GM19467 (cell line): ENCODE measurements at regions not wholly inside any gene's neighbourhood (a gene's known extent, or its start where the extent isn't known, plus 50 kb on each side); places are given as distances from the start of the nearest gene placed in this dataset.

Experiments used
- ATAC-seq: cut with Tn5 transposase; IDR thresholded peaks from one replicate; pipeline ENCODE4 v1.9.1; 2021; ENCODE audit warnings: mild to moderate bottlenecking, moderate library complexity; ENCODE audit not compliant: unreplicated experiment

DNA sequence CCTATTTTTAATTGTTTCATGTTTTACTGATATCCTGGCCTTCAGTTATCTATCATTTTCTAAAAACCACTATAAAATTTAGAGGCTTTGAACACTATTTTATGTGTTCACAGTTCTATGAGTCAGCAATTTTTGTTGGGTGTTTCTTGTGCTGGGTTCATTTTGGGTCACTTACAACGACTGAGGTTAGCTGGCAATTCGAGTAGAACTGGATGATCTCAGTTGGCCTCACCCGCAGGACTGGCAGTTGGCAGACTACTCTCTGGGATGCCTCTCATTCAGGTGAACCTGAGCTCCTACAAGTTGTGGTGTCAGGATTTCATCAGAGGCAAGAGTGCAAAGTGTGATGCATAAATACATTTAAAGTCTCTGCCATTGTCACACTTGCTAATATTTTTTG is 151.0 kb upstream of the PAPPA start:
- no peak for ATAC-seq

DNA sequence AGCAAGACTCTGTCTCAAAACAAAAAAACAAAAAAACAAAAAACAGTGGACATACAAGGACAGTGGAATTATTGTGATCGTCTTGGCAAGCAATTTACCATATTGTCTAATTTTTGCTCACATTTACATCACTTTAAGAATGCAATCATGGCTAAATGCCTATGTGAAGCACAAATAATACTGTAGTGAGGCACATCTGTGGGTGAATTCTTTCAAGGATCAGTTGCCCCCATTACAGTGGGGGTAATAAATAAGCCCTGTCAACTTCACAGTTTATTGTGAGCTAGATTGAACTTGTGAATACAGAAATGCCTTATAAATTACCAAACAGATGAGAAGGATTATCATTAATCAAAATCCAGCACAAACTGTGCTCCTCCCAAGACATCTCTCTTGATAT is 150.2 kb upstream of the PAPPA start:
- no peak for ATAC-seq

DNA sequence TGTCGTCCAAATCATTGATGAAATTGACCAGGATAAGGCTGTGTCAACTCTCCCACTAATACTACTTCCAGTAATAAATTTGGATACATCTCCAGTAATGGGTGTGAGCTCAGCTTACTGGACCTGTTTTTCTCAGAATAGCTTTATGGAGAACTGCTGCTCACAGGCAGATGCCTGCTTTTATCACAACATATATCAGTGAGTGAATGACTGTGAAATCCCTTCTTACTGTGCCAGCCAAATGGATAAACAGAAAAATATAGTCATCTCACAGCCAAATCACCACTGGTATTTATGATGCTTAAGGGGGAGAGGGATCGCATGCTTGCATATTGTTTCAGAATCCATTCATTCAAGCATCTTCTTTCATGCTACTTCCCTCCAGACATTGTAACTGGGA is 148.4 kb upstream of the PAPPA start:
- no peak for ATAC-seq

DNA sequence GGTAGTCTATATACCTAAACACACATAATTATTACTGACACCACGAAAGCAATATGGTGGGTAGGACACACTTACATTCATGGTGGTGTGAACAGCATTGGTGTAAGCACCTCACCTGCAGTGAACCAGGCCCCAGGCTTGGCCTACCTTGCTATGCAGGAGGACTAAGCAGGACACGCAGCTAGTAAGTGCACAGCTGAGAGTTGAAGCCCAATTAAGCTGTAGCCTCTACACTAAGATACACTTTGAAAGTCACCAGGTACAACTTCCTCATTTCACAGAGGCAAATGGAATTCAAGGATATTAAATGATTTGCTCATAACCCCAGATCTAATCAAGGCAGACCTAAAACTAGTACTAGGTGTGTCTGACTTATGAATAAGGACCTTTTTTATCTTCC is 145.8 kb upstream of the PAPPA start:
- ATAC-seq, result no peak

DNA sequence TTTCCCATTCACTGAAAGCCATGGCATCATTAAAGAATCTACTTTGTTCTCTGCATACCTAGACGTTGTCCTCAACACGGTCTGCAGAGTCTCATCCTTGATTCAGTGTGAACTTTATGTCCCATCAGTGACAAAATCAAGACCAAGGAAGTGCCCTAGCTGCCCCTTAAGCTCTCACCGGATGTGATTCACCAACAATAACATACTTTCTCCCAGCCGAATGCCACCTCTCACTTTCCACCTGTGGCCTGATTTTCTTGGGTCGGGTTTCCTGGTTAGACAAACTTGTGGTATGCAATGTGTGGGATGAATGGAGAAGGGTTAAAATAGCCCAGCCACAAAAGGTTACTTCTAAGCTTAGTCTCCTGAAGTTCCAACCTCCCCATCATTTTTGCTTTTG is 145.3 kb upstream of the PAPPA start:
- ATAC-seq, result no peak

DNA sequence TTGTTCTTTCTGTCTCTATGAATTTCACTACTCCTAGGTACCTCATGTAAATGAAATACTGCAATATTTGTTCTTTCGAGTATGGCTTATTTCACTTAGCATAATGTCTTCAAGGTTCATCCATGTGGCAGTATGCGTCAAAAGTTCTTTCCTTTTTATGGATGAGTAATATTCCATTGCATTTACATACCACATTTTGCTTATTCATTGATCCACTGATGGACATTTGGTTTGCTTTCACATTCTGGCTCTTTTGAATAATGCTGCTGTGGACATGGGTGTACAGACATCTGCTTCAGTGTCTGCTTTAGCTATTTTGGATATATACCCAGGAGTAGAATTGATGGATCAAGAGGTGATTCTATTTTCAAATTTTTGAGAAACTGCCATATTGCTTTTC is 144.2 kb upstream of the PAPPA start:
- no peak for ATAC-seq

DNA sequence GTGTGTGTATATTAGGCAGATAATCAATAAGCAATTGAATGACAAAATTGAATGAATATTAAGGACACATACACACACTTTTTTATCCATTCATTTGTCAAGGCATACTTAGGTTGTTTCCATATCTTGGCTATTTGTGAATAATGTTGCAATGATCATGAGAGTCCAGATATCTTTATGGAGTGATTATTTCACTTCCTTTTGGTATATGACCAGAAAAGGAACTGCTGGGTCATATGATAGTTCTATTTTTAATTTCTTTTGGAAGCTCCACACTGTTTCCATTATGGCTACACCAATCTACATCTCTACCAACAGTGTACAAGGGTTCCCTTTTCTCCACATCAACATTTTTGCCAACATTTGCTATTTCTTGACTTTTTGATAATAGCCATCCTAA is 137.7 kb upstream of the PAPPA start:
- ATAC-seq, result no peak

DNA sequence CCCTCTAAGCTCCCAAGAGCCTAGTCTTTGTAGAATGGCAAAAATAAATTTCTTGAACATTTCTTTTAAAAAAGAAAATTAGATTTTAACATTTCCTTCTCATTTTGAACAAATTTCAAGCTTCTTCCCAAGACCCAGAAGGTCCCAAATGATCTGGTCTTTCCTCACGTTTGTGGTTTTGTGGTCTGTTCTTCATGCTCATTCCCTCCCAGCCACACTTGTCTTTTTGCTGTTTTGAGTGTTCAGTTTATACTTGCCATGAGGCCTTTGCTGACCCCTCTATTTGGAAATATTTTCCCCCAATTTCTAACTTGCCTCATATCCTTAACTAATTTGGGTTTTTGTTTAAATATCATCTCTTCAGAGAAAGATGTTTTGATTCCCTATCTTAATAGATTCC is 133.4 kb upstream of the PAPPA start:
- ATAC-seq, result no peak

DNA sequence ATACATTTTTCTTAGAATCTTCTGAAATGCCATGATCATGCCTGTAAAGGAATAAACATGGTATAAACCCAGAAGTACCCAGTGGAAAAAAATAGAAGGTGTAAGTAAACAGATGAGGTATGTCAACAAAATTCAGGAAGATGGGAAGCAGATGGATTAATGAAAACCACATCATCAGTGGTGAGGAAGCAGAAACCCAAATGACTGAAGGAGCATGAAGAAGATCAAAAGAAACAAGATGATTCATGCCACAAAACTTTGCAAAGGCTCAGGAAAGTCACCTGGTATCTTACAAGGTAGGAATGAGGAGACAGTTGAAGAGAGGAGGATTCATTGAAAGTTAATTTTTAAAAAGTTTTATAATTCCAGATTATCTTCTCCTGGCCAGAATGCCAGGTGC is 132.8 kb upstream of the PAPPA start:
- ATAC-seq, result no peak

DNA sequence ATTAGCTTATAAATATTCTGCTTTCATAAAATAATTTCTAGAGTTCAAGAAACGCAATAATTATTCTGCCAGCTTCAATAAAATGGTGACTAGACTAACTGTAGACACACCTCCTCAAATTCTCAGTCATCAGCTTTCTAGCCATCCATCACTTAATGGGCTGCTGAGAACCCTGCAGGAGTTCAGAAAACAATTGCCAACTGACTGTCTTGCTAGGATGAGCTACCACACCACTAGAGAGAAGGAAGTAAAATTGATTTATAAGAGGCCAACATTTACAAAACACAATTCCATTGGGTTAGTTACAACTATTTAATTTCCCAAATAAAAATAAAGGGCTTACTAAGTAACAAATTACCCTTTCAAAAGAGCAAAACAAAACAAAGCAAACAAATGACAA is 126.5 kb upstream of the PAPPA start:
- no peak for ATAC-seq

DNA sequence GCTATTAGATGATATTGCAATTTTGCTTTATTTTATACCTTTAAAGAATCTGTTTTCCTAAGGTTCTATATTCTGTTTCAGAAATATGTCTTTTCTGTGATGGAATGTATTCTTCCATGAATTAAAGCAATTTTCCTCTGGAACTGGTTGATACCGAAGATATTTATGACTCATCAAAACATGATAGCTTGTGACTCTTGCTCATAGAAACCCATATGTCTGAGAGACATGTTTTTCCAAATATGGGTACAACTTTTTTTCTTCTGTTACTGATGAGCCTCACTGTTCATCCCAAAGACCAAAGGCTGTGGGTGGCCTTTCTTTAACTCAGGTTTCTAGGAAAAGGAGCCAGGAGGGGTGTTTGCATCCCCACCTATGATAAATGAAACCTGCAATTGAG is 126.1 kb upstream of the PAPPA start:
- ATAC-seq, result no peak

DNA sequence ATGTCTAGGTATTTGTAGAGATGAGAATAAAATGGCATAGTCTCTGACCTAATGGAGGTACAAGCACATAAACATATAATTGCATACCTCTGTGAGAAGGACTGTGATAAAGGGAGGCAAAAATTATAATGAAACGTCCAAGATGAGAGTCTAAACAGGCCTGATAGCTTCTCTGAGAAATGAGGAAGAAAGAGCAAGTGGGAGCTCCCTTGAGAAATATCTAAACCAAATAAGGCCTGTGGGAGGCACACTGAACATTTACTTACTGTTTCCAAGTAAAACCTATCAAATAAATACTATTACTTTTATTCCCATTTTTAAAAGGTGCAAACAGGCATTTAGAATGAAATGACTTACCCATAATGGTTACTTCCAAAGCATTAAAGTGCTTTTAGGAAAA is 125.6 kb upstream of the PAPPA start:
- ATAC-seq, result no peak

DNA sequence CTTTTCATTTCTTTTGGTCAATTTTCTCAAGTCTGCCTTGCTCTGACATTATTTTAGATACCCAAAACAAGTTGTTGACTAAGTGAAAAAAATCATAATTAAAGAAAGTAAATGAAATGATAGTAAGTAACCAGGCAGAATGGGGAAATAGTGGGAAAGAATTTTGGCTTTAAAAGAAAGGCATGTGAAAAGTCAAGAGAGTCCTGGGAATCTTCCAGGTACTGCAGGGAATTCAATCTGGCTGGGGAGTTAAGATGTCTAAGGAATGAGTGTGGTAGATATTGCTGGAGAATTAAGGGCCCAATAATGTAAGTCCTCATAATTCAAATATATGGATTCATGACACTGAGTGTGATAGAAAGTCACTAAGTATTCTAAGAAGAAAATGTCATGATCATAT is 123.1 kb upstream of the PAPPA start:
- no peak for ATAC-seq

DNA sequence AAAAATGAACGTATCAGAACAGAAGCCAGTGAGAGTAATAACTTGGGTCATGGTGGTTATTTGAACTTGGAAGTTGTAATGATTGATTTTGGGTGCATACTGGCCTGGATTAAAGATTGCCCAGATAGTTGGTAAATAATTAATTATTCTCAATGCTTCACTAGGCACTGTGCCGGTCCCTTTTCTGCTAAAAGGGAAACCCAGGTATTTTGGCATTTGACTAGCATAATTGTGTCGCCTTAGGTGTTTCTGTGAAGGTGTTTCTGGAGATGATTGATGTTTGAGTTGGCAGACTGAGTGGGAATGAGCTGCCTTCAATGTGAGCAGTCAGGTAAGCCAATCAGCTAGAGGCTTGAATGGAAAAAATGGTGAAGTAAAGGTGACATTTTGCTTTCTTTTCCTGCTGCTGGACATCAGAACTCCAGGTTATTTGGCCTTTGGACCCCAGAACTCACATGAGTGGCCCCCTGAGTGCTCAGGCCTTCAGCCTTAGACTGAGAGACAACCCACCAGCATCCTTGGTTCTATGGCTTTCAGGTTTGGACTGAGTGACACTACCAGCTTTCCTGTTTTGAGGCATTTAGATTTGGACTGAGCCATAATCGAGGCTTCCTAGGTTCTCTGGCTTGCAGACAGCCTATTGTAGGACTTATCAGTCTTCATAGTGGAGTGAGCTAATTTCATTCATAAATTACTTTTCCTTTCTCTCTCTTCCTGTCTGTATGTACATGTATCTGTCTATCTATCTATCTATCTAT is 120.7 kb upstream of the PAPPA start:
- no peak for ATAC-seq

DNA sequence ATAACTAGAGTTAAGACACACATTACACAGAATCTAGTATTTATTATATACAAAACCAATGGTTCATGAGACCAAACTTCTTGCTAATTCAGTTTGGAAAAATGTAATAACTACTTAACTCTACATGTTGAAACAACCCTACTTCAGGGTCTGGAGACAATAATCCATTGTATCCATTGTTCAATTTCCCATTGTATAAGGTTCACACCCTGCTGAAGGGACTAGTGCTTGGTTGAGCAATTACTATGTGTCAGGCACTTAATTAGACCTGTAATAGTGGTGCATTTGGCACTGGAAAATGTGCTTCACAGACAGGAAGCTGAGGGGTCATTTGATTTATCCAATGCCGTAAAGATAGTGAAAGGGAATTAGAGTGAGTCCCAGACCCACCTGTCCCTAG is 114.3 kb upstream of the PAPPA start:
- no peak for ATAC-seq

DNA sequence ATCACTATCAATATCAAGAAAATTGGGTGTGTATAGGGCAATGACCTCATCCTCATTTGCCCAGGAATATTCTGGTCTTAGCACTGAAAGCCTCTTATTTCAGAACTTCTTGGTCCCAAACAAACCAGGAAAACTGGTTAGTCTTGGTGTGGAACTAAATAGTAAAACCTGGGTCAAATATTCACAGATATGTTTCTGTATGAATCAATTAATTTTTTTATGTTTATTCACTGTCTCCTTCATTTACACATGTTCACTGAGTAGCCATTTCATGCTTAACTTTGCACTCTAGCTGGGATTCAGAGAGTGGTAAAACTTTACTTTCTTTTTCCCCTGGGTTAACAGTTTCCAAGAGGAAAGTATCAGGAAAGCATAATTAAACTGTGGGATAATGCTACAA is 113.7 kb upstream of the PAPPA start:
- ATAC-seq, result no peak

DNA sequence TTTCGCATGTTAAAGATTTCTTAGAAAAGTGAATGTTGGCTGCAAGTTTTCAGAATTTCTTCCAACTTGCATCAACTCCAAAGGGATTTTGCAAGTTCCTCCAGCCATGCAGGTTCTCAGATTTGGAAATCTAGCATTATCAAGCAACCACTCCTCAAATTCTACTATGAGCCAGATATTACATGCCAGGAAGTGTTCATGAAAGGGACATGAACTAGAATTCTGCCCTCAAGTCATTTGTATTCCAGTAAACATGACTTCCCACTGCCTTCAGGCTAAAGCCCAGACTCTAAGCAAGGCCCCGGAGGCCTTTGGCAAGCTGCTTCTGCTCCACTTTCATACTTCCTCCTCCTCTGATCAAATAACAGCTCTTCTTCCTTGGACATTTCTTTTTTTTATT is 111.3 kb upstream of the PAPPA start:
- no peak for ATAC-seq

DNA sequence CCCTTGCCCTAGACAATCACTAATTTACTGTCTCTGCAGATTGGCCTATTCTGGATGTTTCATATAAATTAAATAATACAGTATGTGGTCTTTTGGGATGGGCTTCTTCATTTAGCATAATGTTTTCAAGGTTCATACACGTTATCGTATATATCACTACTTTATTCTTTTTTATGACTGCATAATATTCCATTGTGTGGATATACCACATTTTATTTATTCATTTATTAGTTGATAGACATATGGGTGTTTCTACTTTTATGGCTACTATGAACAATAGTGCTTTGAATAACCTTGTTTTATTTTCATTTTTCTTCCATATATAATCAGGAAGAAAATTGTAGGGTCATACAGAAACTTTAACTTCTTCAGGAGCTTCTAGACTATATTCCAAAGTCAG is 108.5 kb upstream of the PAPPA start:
- ATAC-seq, result no peak

DNA sequence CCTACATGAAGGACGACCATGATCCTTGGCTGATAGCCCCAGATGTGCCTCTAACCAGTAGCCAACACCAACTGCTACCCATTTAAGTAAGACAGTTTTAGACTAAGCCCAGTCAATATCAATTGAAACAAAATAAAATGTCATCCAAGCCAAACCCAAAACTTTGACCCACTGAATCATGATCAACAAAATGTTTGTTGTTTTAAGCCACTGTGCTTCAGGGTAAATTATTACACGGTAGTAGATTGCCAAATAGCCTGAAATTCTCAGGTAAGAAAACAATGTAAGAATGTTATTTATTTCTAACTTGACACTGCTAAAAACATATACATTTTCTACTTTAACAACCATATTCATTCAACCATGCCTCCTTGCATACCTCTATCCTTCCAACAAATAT is 105.5 kb upstream of the PAPPA start:
- no peak for ATAC-seq

DNA sequence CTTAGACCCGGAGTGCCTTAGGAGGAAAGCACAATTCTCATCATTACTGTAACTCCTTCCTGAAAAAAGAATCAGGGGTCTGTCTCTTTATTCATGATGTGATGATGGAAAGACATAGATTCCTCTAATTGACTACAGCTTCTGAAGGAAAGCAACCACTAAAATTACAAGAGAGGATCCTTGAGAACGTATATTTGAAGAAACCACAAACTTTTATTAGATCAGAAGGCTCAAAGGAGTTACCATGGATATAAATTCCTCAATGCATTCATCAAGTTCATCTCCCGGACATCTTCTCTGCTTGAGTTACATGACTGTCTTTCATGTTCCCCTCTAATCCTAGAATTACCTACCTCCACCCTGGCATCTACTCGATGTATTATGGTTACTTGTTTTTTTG is 104.1 kb upstream of the PAPPA start:
- no peak for ATAC-seq

DNA sequence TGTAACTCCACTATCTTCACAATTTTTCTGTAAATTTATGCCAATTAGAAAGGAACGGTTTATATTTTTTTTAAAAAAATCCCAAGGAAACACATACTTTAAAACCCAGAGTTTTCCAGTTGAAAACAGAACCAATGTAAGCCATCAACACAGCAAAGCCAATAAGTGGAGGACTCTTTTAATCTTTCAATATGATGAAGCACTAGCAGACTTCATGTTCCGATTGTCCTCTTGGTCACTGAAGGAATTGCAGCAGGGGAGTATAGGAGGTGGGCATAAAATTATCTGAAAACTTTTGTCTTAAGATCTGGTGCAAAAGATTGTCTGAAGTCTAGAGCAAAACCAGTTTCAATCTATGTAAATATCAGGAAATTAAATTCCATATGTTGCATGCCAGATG is 102.1 kb upstream of the PAPPA start:
- ATAC-seq, result no peak

DNA sequence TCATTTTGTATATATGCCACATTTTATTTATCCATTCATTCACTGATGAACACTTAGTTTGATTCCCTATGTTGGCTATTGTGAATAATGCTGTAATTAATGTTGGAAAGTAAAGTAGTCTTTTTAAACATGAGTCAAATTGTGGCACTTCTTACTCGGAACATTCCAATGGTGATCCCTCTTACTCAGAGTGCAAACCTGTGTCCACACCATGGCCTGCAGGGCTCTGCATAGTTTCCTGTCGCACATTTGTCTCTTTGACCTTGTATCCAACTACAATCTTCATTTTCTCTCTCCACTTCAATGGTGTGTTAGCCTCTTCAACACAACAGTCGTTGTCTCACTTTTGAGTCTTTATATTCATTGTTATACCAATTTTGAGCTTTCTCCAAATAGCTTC is 98.1 kb upstream of the PAPPA start:
- no peak for ATAC-seq

DNA sequence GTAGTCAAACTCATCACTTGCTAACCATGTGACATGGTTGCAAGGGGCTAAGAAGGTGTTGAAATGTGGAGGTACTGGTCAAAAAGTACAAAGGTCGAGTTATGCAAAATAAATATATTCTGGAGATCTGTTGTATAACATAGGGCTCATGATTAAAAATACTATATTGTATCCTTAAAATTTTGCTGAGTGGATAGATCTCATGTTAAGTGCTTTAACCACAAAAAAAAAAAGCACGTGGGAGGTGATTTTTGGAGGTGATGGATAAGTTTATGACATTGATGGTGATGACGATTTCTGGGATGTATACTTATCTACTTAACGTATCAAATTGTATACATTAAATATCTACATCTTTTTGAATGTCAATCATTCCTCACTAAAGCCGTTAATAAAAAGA is 96.2 kb upstream of the PAPPA start:
- no peak for ATAC-seq

DNA sequence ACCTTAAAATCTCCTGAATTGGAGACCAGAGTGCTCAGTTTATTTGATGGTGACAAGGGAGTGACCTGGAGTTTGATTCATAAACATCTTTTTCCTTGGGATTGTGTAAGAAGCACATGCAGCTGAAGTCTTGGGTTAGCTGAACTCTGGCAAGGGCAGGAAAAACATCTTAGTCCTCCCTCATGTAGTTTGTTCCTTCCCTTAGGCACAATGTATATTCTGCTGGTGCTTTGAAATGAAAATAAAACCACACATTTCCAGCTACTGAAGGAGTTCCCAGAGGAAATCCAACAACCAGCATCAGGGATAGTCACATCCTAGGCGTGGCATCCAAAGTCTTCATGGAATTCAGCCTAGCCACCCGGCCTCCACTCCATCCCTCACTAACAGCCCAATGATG is 95.2 kb upstream of the PAPPA start:
- ATAC-seq, result no peak
